H9 (cell line): ENCODE measurements at regions not wholly inside any gene's neighbourhood (a gene's known extent, or its start where the extent isn't known, plus 50 kb on each side); places are given as distances from the start of the nearest gene placed in this dataset.
A peak's percentile ranks its signal among the peaks of the same experiment; 100 is the strongest.

ENCODE experiments used
- DNase-seq: peaks from one replicate; pipeline ENCODE4 v3.0.0-alpha.2; 2017
- H2AFZ ChIP-seq: one replicate; pipeline ENCODE4 v1.6.1; 2013; ENCODE audit warnings: mild to moderate bottlenecking, low read length, control low read depth, moderate library complexity
- H2AK5ac ChIP-seq: 2 replicates; pipeline ENCODE4 v1.6.1; 2013; ENCODE audit warnings: low read length, control low read depth, mixed read lengths; ENCODE audit not compliant: insufficient read length
- H2BK120ac ChIP-seq: one replicate; pipeline ENCODE4 v1.6.1; 2013; ENCODE audit warnings: low read depth, mild to moderate bottlenecking, low read length, control low read depth, inconsistent platforms; ENCODE audit not compliant: poor library complexity, severe bottlenecking
- H2BK12ac ChIP-seq: 2 replicates; pipeline ENCODE4 v1.6.1; 2013; ENCODE audit warnings: low read length, control low read depth, mixed read lengths, low read depth; ENCODE audit not compliant: insufficient read length
- H2BK15ac ChIP-seq: 2 replicates; pipeline ENCODE4 v1.6.1; 2013; ENCODE audit warnings: low read depth, low read length, control low read depth
- H2BK20ac ChIP-seq: one replicate; pipeline ENCODE4 v1.6.1; 2013; ENCODE audit warnings: low read depth, mild to moderate bottlenecking, low read length, control low read depth, inconsistent platforms; ENCODE audit not compliant: poor library complexity, severe bottlenecking
- H2BK5ac ChIP-seq: 2 replicates; pipeline ENCODE4 v1.6.1; 2013; ENCODE audit warnings: low read length, control low read depth, mixed read lengths; ENCODE audit not compliant: insufficient read length
- H3K14ac ChIP-seq: 2 replicates; pipeline ENCODE4 v1.6.1; 2013; ENCODE audit warnings: low read length, control low read depth; ENCODE audit not compliant: insufficient read depth
- H3K18ac ChIP-seq: 2 replicates; pipeline ENCODE4 v1.6.1; 2013; ENCODE audit warnings: low read depth, mild to moderate bottlenecking, mixed read lengths, low read length, control low read depth; ENCODE audit not compliant: insufficient read length
- H3K23ac ChIP-seq: 2 replicates; pipeline ENCODE4 v1.6.1; 2013; ENCODE audit warnings: low read length, control low read depth, mixed read lengths, low read depth; ENCODE audit not compliant: insufficient read length
- H3K23me2 ChIP-seq: 2 replicates; pipeline ENCODE4 v1.6.1; 2013; ENCODE audit warnings: low read depth, mild to moderate bottlenecking, mixed read lengths, low read length, control low read depth; ENCODE audit not compliant: insufficient read length, poor library complexity, severe bottlenecking
- H3K27ac ChIP-seq: 2 replicates; pipeline ENCODE4 v1.5.1; 2013; ENCODE audit warnings: low read length, control low read depth, mixed read lengths, low read depth; ENCODE audit not compliant: insufficient read length
- H3K27me3 ChIP-seq: 2 replicates; pipeline ENCODE4 v1.6.1; 2013; ENCODE audit warnings: low read length, control low read depth, inconsistent platforms; ENCODE audit not compliant: insufficient read depth
- H3K4ac ChIP-seq: 2 replicates; pipeline ENCODE4 v1.6.1; 2013; ENCODE audit warnings: low read depth, mild to moderate bottlenecking, control low read depth, inconsistent platforms, low read length, moderate library complexity
- H3K4me1 ChIP-seq: 2 replicates; pipeline ENCODE4 v1.6.1; 2013; ENCODE audit warnings: low read length, control low read depth, inconsistent platforms; ENCODE audit not compliant: insufficient read depth
- H3K4me2 ChIP-seq: 2 replicates; pipeline ENCODE4 v1.6.1; 2013; ENCODE audit warnings: low read length, control low read depth, mixed read lengths; ENCODE audit not compliant: insufficient read length, insufficient read depth
- H3K56ac ChIP-seq: 2 replicates; pipeline ENCODE4 v1.6.1; 2013; ENCODE audit warnings: low read depth, mild to moderate bottlenecking, mixed read lengths, low read length, control low read depth; ENCODE audit not compliant: insufficient read length
- H3K79me1 ChIP-seq: 2 replicates; pipeline ENCODE4 v1.6.1; 2013; ENCODE audit warnings: low read depth, mild to moderate bottlenecking, moderate library complexity, low read length, control low read depth, inconsistent platforms; ENCODE audit not compliant: insufficient read depth, poor library complexity, severe bottlenecking
- H3K79me2 ChIP-seq: 2 replicates; pipeline ENCODE4 v1.6.1; 2013; ENCODE audit warnings: low read length, control low read depth, inconsistent platforms; ENCODE audit not compliant: insufficient read depth
- H3K9ac ChIP-seq: 2 replicates; pipeline ENCODE4 v1.6.1; 2013; ENCODE audit warnings: low read length, control low read depth, mixed read lengths; ENCODE audit not compliant: insufficient read length; ENCODE audit errors: extremely low read depth
- H3K9me3 ChIP-seq: one replicate; pipeline ENCODE4 v1.6.1; 2013; ENCODE audit warnings: low read depth, low read length, inconsistent platforms; ENCODE audit not compliant: control insufficient read depth
- H3T11ph ChIP-seq: one replicate; pipeline ENCODE4 v1.6.1; 2013; ENCODE audit warnings: mild to moderate bottlenecking, low read length, control low read depth, inconsistent platforms
- H4K20me1 ChIP-seq: one replicate; pipeline ENCODE4 v1.6.1; 2013; ENCODE audit not compliant: control insufficient read depth, insufficient read length, insufficient read depth
- H4K5ac ChIP-seq: 2 replicates; pipeline ENCODE4 v1.6.1; 2013; ENCODE audit warnings: low read depth, mild to moderate bottlenecking, mixed read lengths, low read length, control low read depth; ENCODE audit not compliant: insufficient read length
- H4K8ac ChIP-seq: replicated peaks from 2 replicates; pipeline ENCODE4 v1.6.1; 2013; ENCODE audit warnings: low read length, control low read depth, mixed read lengths, low read depth; ENCODE audit not compliant: insufficient read length
- H4K91ac ChIP-seq: 2 replicates; pipeline ENCODE4 v1.6.1; 2013; ENCODE audit warnings: low read depth, mild to moderate bottlenecking, moderate library complexity, mixed read lengths, low read length, control low read depth; ENCODE audit not compliant: insufficient read length
- H3K27ac Mint-ChIP-seq, 3 experiments: 2 replicates in 2 of 3; 3 replicates in 1 of 3; pipeline ENCODE4 v1.8.0; 2020 to 2021; ENCODE audit warnings: mixed read lengths in 3 of 3, mild to moderate bottlenecking in 1 of 3, moderate library complexity in 1 of 3
- H3K27me3 Mint-ChIP-seq: 2 replicates; pipeline ENCODE4 v1.8.0; 2021; ENCODE audit warnings: low read depth, mild to moderate bottlenecking, moderate library complexity, mixed read lengths
- H3K36me3 Mint-ChIP-seq, 3 experiments: 2 replicates in 2 of 3; 3 replicates in 1 of 3; pipeline ENCODE4 v1.8.0; 2020 to 2021; ENCODE audit warnings: low read depth in 3 of 3, mixed read lengths in 3 of 3; ENCODE audit not compliant: insufficient read depth in 1 of 3
- H3K4me1 Mint-ChIP-seq, 2 experiments: 2 replicates each; pipeline ENCODE4 v1.8.0; 2020; ENCODE audit warnings: mixed read lengths in 2 of 2
- H3K4me3 Mint-ChIP-seq, 2 experiments: 2 replicates in 1 of 2; 3 replicates in 1 of 2; pipeline ENCODE4 v1.8.0; 2020 to 2021; ENCODE audit warnings: mild to moderate bottlenecking in 2 of 2, mixed read lengths in 2 of 2, moderate library complexity in 1 of 2
- H3K9me3 Mint-ChIP-seq, 2 experiments: 2 replicates in 1 of 2; 3 replicates in 1 of 2; pipeline ENCODE4 v1.8.0; 2020; ENCODE audit warnings: mild to moderate bottlenecking in 2 of 2, mixed read lengths in 2 of 2, moderate library complexity in 1 of 2
- CTCF ChIP-seq: fragments of 200-600 bp; sonication (generic); conservative IDR thresholded peaks from 3 replicates; pipeline ENCODE4 v1.8.0; 2021; ENCODE audit warnings: antibody characterized with exemption, mild to moderate bottlenecking
- WGBS: extraction: QIAGEN DNeasy Blood & Tissue Kit; methylation state at CpG from one replicate; pipeline ENCODE4 v1.1.7; 2013; ENCODE audit warnings: missing lambda C conversion rate, low lambda C conversion rate, mixed read lengths; ENCODE audit not compliant: insufficient read length; ENCODE audit errors: extremely low coverage; 5-methylcytosine and 5-hydroxymethylcytosine counted together

GRCh38 chr5:98639274-98639673, 134.2 kb upstream of the RGMB start:
- Mint-ChIP-seq H3K4me3 (no peak overlapping the region), H3K36me3 (no peaks in the 10 kb centered on the region), H3K27me3 (no peaks in the 10 kb centered on the region), H3K27ac (peak overlapping the region in 1 of 3 experiments; percentile 41; a peak in 1 of 7 replicates), H3K4me1 (peaks cover 35% of the 10 kb centered on the region in 2 experiments), H3K9me3 (no peaks in the 10 kb centered on the region)
- H2BK120ac ChIP-seq: no peak overlapping the region
- no peak overlapping the region for H3K9ac ChIP-seq
- no peak overlapping the region for H3K4ac ChIP-seq
- H3K79me1 ChIP-seq: no peaks in the 10 kb centered on the region
- no peak overlapping the region for H4K8ac ChIP-seq
- no peaks in the 10 kb centered on the region for H4K20me1 ChIP-seq
- H3K4me1 ChIP-seq: peaks cover 2% of the 10 kb centered on the region; the same call in 1 of the 2 replicates
- no peak overlapping the region for H3K56ac ChIP-seq
- no peak for TF ChIP-seq CTCF
- H3T11ph ChIP-seq: no peak overlapping the region
- no peak overlapping the region for H2BK15ac ChIP-seq
- no peak overlapping the region for H3K27ac ChIP-seq
- H3K79me2 ChIP-seq: no peaks in the 10 kb centered on the region
- H2BK12ac ChIP-seq: no peak overlapping the region
- no CpG with 5 or more reads among the region's 2 CpGs for WGBS
- no peak overlapping the region for H3K4me2 ChIP-seq
- H3K23me2 ChIP-seq: no peaks in the 10 kb centered on the region
- H4K5ac ChIP-seq: no peak overlapping the region
- no peak for DNase-seq
- no peak overlapping the region for H3K18ac ChIP-seq
- H2AFZ ChIP-seq: no peak overlapping the region
- H3K27me3 ChIP-seq: no peaks in the 10 kb centered on the region
- no peak overlapping the region for H3K14ac ChIP-seq
- H4K91ac ChIP-seq: no peak overlapping the region
- H3K23ac ChIP-seq: no peak overlapping the region
- H2BK20ac ChIP-seq: no peak overlapping the region
- H2BK5ac ChIP-seq: no peak overlapping the region
- H2AK5ac ChIP-seq: no peak overlapping the region
- H3K9me3 ChIP-seq: no peaks in the 10 kb centered on the region
